Activated B cell treated with CpG ODN at 0.5 μM for 24 hours (primary cell): ENCODE measurements at regions not wholly inside any gene's neighbourhood (a gene's known extent, or its start where the extent isn't known, plus 50 kb on each side); places are given as distances from the start of the nearest gene placed in this dataset.

ENCODE experiments used
- ATAC-seq: fragments of 200-7000 bp; cut with Tn5 transposase; one replicate; pipeline ENCODE4 v1.10.0; 2021; ENCODE audit warnings: low read depth, mild to moderate bottlenecking, moderate library complexity
- CTCF ChIA-PET: fragments of 350-600 bp; sonication (Branson Sonifier 250); formaldehyde crosslinking; loops from one replicate; lab custom pipeline; 2021; ENCODE audit warnings: antibody characterized with exemption; lab: Charles Lee
- POLR2A ChIA-PET: fragments of 350-600 bp; sonication (Branson Sonifier 250); formaldehyde crosslinking; loops from one replicate; lab custom pipeline; 2021; ENCODE audit warnings: antibody characterized with exemption; lab: Charles Lee
- DNase-seq: peaks from one replicate; pipeline ENCODE4 v3.0.0; 2022
- H3K27ac Mint-ChIP-seq: one replicate; pipeline ENCODE4 v1.8.0; 2020; ENCODE audit warnings: mixed read lengths
- H3K27me3 Mint-ChIP-seq: one replicate; pipeline ENCODE4 v1.8.0; 2021; ENCODE audit warnings: mixed read lengths
- H3K36me3 Mint-ChIP-seq: one replicate; pipeline ENCODE4 v1.8.0; 2021; ENCODE audit warnings: low read depth, mixed read lengths
- H3K4me1 Mint-ChIP-seq: one replicate; pipeline ENCODE4 v1.8.0; 2021; ENCODE audit warnings: mixed read lengths
- H3K4me3 Mint-ChIP-seq: one replicate; pipeline ENCODE4 v1.8.0; 2020; ENCODE audit warnings: mild to moderate bottlenecking, mixed read lengths
- H3K9me3 Mint-ChIP-seq: one replicate; pipeline ENCODE4 v1.8.0; 2020; ENCODE audit warnings: mixed read lengths
- CTCF ChIP-seq: fragments of 200-600 bp; IDR thresholded peaks from one replicate; pipeline ENCODE4 v1.8.0; 2022; ENCODE audit warnings: antibody characterized with exemption, mild to moderate bottlenecking
- intact Hi-C: fragments of 100-400 bp; cut with micrococcal nuclease; formaldehyde crosslinking; loops from one replicate; pipeline ENCODE4 v1.15.1; 2024

DNA sequence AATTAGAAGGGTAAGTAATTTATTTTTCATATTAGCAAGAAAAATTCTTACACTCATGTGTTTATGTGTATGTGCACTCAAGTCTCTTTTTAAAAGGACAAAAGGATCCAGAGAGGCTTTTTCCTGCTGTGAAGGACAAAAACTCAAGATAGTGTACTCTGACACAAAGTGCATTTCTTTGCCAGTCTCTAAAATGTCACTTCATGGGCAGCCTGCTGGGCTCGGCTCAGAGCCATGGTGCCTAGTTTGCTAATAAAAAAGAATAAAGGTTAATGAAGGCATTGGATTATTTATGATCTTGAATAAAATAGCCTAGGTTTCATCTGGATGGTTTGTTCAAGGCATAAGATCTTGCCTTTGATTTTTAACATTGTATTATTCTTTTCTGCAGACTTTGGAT, 989.0 kb downstream of the TBL1XR1 start:
- no peak for TF ChIP-seq CTCF
- no peaks in the 10 kb centered on the region for H3K4me1 Mint-ChIP-seq
- ChIA-PET POLR2A (no interaction called here), CTCF (no interaction called here)
- ATAC-seq (no peak), DNase-seq (no peak)
- no peaks in the 10 kb centered on the region for H3K27me3 Mint-ChIP-seq
- H3K9me3 Mint-ChIP-seq, result peaks cover 2% of the 10 kb centered on the region
- no peak overlapping the region for H3K27ac Mint-ChIP-seq
- intact Hi-C loops, result no loop called here
- H3K36me3 Mint-ChIP-seq, result no peaks in the 10 kb centered on the region
- no peak overlapping the region for H3K4me3 Mint-ChIP-seq

- DNase-seq, result no peak
- Mint-ChIP-seq H3K9me3 (peaks cover 5% of the 10 kb centered on the region), H3K4me1 (no peaks in the 10 kb centered on the region), H3K27ac (no peak overlapping the region), H3K36me3 (no peaks in the 10 kb centered on the region), H3K27me3 (no peaks in the 10 kb centered on the region), H3K4me3 (no peak overlapping the region)
- POLR2A ChIA-PET, result no interaction called here
- no peak for ATAC-seq
- intact Hi-C loops, result no loop called here
- TF ChIP-seq CTCF, result no peak
- CTCF ChIA-PET, result no interaction called here
Measured at GRCh38 chr3:176206809-176207208, 990.5 kb downstream of the TBL1XR1 start.

DNA sequence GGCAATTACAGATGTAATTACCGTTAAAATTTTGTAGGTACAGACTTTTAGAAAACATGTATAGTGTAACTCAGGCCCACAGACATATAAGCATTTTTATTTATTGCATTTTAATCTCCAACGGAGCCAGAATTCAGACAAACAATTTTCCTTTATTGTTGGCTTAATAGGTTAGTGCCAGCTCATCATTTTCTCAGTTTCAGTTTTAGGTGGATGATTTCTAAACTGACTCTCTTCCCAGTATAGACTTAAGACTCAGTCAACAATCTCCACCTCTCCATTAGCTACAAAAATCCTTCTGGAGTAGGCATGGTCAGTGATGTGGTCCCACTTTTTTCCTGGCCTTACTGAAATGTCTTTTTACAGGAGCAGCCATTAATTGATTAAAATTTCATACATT, 994.6 kb downstream of the TBL1XR1 start:
- no peaks in the 10 kb centered on the region for H3K36me3 Mint-ChIP-seq
- no peaks in the 10 kb centered on the region for H3K27me3 Mint-ChIP-seq
- no peak for TF ChIP-seq CTCF
- intact Hi-C loops, result no loop called here
- ChIA-PET CTCF (no interaction called here), POLR2A (no interaction called here)
- H3K4me3 Mint-ChIP-seq, result no peak overlapping the region
- H3K27ac Mint-ChIP-seq, result no peak overlapping the region
- no peaks in the 10 kb centered on the region for H3K4me1 Mint-ChIP-seq
- DNase-seq, result no peak
- H3K9me3 Mint-ChIP-seq, result peaks cover 3% of the 10 kb centered on the region
- no peak for ATAC-seq

DNA sequence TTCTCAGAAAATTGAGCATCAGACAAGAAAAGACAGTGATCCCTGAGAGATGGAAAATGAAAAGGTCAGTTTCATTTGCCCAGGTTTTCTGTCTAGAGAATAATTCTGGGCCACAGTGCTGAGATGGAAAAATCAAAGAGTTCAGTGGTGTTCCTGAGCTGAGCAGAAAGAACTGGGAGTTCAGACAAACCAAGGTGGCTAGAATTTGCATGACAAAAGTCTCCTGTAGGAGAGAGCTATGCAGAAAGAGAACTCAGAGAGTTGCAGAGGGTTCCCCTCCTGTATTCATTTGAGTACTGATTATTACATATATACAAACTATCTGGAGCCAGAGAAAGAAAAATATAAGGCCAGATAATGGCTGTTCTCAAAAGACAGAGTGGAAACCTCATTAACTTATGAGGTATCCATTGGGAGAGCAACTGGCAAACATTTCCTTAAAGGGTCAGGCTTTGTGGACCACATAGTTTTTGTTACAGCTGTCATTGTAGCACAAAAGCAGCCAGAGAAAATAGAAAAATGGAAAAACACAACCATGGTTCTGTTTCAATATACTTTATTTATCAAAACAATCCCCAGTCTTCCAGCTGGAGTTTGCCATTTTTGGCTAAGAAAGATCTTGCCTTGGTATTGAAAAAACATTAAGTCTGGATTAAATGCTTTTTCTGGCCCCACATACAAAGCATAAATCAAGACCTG, 1004.1 kb downstream of the TBL1XR1 start:
- Mint-ChIP-seq H3K27me3 (no peaks in the 10 kb centered on the region), H3K27ac (no peak overlapping the region), H3K36me3 (no peaks in the 10 kb centered on the region), H3K9me3 (peaks cover 9% of the 10 kb centered on the region), H3K4me1 (no peaks in the 10 kb centered on the region), H3K4me3 (no peak overlapping the region)
- no peak for TF ChIP-seq CTCF
- ChIA-PET POLR2A (no interaction called here), CTCF (no interaction called here)
- intact Hi-C loops, result no loop called here
- DNase-seq, result no peak
- no peak for ATAC-seq

- POLR2A ChIA-PET, result no interaction called here
Measured at GRCh38 chr3:176190755-176191154, 1006.5 kb downstream of the TBL1XR1 start.

More at GRCh38 chr3:176190755-176191154, 1006.5 kb downstream of the TBL1XR1 start:
- ATAC-seq, result no peak
- Mint-ChIP-seq H3K4me1 (no peaks in the 10 kb centered on the region), H3K36me3 (no peaks in the 10 kb centered on the region), H3K27ac (no peak overlapping the region), H3K9me3 (peaks cover 10% of the 10 kb centered on the region), H3K4me3 (no peak overlapping the region), H3K27me3 (no peaks in the 10 kb centered on the region)
- no peak for DNase-seq
- CTCF ChIA-PET, result no interaction called here
- TF ChIP-seq CTCF, result no peak
- intact Hi-C loops, result no loop called here
